ENCODE measurements at regions not wholly inside any gene's neighbourhood (a gene's known extent, or its start where the extent isn't known, plus 50 kb on each side); places are given as distances from the start of the nearest gene placed in this dataset.
"Not testable (repeated sequence)": the region's sequence is repeated elsewhere in the genome, so short reads cannot be mapped to it uniquely, and the experiment has no call there.

- Mint-ChIP-seq H3K4me3 (no peak overlapping the region), H3K27ac (no peak overlapping the region), H3K36me3 (no peaks in the 10 kb centered on the region), H3K4me1 (no peaks in the 10 kb centered on the region), H3K27me3 (no peaks in the 10 kb centered on the region), H3K9me3 (peaks cover 10% of the 10 kb centered on the region)
- no peak for ATAC-seq
Measured at GRCh38 chr6:19245656-19246055, 591.5 kb upstream of the ID4 start.

- not testable (repeated sequence) for H3K27ac Mint-ChIP-seq, ATAC-seq, H3K4me3 Mint-ChIP-seq, H3K27me3 Mint-ChIP-seq, H3K4me1 Mint-ChIP-seq, H3K36me3 Mint-ChIP-seq
- H3K9me3 Mint-ChIP-seq, result peaks cover 12% of the 10 kb centered on the region
Measured at GRCh38 chr6:19247181-19247580, 590.0 kb upstream of the ID4 start.

- H3K27ac Mint-ChIP-seq, H3K4me1 Mint-ChIP-seq, H3K4me3 Mint-ChIP-seq, H3K36me3 Mint-ChIP-seq, ATAC-seq, H3K27me3 Mint-ChIP-seq: not testable (repeated sequence)
- peaks cover 18% of the 10 kb centered on the region for H3K9me3 Mint-ChIP-seq
Measured at GRCh38 chr6:19256123-19256522, 581.0 kb upstream of the ID4 start.

- Mint-ChIP-seq H3K4me1 (no peaks in the 10 kb centered on the region), H3K36me3 (no peaks in the 10 kb centered on the region), H3K27ac (no peak overlapping the region), H3K9me3 (peaks cover 12% of the 10 kb centered on the region), H3K4me3 (no peak overlapping the region), H3K27me3 (no peaks in the 10 kb centered on the region)
- ATAC-seq, result no peak
Measured at GRCh38 chr6:19261642-19262041, 575.5 kb upstream of the ID4 start.

- no peak for ATAC-seq
- no peak overlapping the region for H3K4me3 Mint-ChIP-seq
- no peak overlapping the region for H3K27ac Mint-ChIP-seq
Measured at GRCh38 chr6:19268117-19268516, 569.1 kb upstream of the ID4 start.

GRCh38 chr6:19268718-19269117, 568.5 kb upstream of the ID4 start:
- Mint-ChIP-seq H3K4me3 (no peak overlapping the region), H3K27ac (no peak overlapping the region)
- no peak for ATAC-seq

More at GRCh38 chr6:19268117-19268516, 569.1 kb upstream of the ID4 start:
- Mint-ChIP-seq H3K9me3 (peaks cover 9% of the 10 kb centered on the region), H3K4me1 (no peaks in the 10 kb centered on the region), H3K27me3 (no peaks in the 10 kb centered on the region), H3K36me3 (no peaks in the 10 kb centered on the region)

GRCh38 chr6:19269341-19269898, 567.8 kb upstream of the ID4 start:
- H3K4me3 Mint-ChIP-seq, result no peak overlapping the region
- H3K36me3 Mint-ChIP-seq, result no peaks in the 10 kb centered on the region
- peaks cover 9% of the 10 kb centered on the region for H3K9me3 Mint-ChIP-seq
- no peak for ATAC-seq
- no peaks in the 10 kb centered on the region for H3K4me1 Mint-ChIP-seq
- H3K27ac Mint-ChIP-seq, result no peak overlapping the region
- no peaks in the 10 kb centered on the region for H3K27me3 Mint-ChIP-seq

More at GRCh38 chr6:19268718-19269117, 568.5 kb upstream of the ID4 start:
- no peaks in the 10 kb centered on the region for H3K27me3 Mint-ChIP-seq
- H3K36me3 Mint-ChIP-seq, result no peaks in the 10 kb centered on the region
- no peaks in the 10 kb centered on the region for H3K4me1 Mint-ChIP-seq
- peaks cover 9% of the 10 kb centered on the region for H3K9me3 Mint-ChIP-seq

- Mint-ChIP-seq H3K27ac (no peak overlapping the region), H3K27me3 (no peaks in the 10 kb centered on the region), H3K4me3 (no peak overlapping the region), H3K4me1 (no peaks in the 10 kb centered on the region), H3K9me3 (peaks cover 6% of the 10 kb centered on the region), H3K36me3 (no peaks in the 10 kb centered on the region)
- ATAC-seq, result no peak
Measured at GRCh38 chr6:19270616-19271015, 566.6 kb upstream of the ID4 start.

GRCh38 chr6:19279273-19279684, 557.9 kb upstream of the ID4 start:
- Mint-ChIP-seq H3K27me3 (no peaks in the 10 kb centered on the region), H3K4me3 (no peak overlapping the region), H3K27ac (no peak overlapping the region), H3K36me3 (no peaks in the 10 kb centered on the region), H3K4me1 (no peaks in the 10 kb centered on the region), H3K9me3 (peaks cover 15% of the 10 kb centered on the region)
- no peak for ATAC-seq

GRCh38 chr6:19287928-19288327, 549.2 kb upstream of the ID4 start:
- Mint-ChIP-seq H3K27me3 (no peaks in the 10 kb centered on the region), H3K27ac (no peak overlapping the region), H3K36me3 (no peaks in the 10 kb centered on the region), H3K4me3 (no peak overlapping the region), H3K4me1 (no peaks in the 10 kb centered on the region), H3K9me3 (peaks cover 5% of the 10 kb centered on the region)
- ATAC-seq, result no peak

GRCh38 chr6:19289457-19289856, 547.7 kb upstream of the ID4 start:
- Mint-ChIP-seq H3K36me3 (no peaks in the 10 kb centered on the region), H3K27me3 (no peaks in the 10 kb centered on the region), H3K27ac (no peak overlapping the region), H3K4me3 (no peak overlapping the region), H3K4me1 (no peaks in the 10 kb centered on the region), H3K9me3 (peaks cover 7% of the 10 kb centered on the region)
- ATAC-seq, result no peak

- no peak overlapping the region for H3K4me3 Mint-ChIP-seq
- no peaks in the 10 kb centered on the region for H3K27me3 Mint-ChIP-seq
Measured at GRCh38 chr6:19297880-19298279, 539.3 kb upstream of the ID4 start.

GRCh38 chr6:19298421-19298820, 538.7 kb upstream of the ID4 start:
- H3K4me1 Mint-ChIP-seq, result no peaks in the 10 kb centered on the region
- no peaks in the 10 kb centered on the region for H3K27me3 Mint-ChIP-seq
- no peak overlapping the region for H3K27ac Mint-ChIP-seq
- no peak for ATAC-seq
- H3K9me3 Mint-ChIP-seq, result peaks cover 4% of the 10 kb centered on the region
- H3K36me3 Mint-ChIP-seq, result no peaks in the 10 kb centered on the region
- no peak overlapping the region for H3K4me3 Mint-ChIP-seq

More at GRCh38 chr6:19297880-19298279, 539.3 kb upstream of the ID4 start:
- no peaks in the 10 kb centered on the region for H3K36me3 Mint-ChIP-seq
- no peak for ATAC-seq
- H3K27ac Mint-ChIP-seq, result no peak overlapping the region
- H3K4me1 Mint-ChIP-seq, result no peaks in the 10 kb centered on the region
- peaks cover 4% of the 10 kb centered on the region for H3K9me3 Mint-ChIP-seq

GRCh38 chr6:19299129-19299528, 538.0 kb upstream of the ID4 start:
- ATAC-seq, result no peak

GRCh38 chr6:19301980-19302379, 535.2 kb upstream of the ID4 start:
- H3K27me3 Mint-ChIP-seq, result no peaks in the 10 kb centered on the region
- H3K4me1 Mint-ChIP-seq, result no peaks in the 10 kb centered on the region
- no peaks in the 10 kb centered on the region for H3K36me3 Mint-ChIP-seq
- peaks cover 6% of the 10 kb centered on the region for H3K9me3 Mint-ChIP-seq
- no peak overlapping the region for H3K27ac Mint-ChIP-seq
- no peak for ATAC-seq
- H3K4me3 Mint-ChIP-seq, result no peak overlapping the region

More at GRCh38 chr6:19299129-19299528, 538.0 kb upstream of the ID4 start:
- Mint-ChIP-seq H3K27me3 (no peaks in the 10 kb centered on the region), H3K27ac (no peak overlapping the region), H3K4me3 (no peak overlapping the region), H3K9me3 (peaks cover 2% of the 10 kb centered on the region), H3K4me1 (no peaks in the 10 kb centered on the region), H3K36me3 (no peaks in the 10 kb centered on the region)

GRCh38 chr6:19303383-19303782, 533.8 kb upstream of the ID4 start:
- no peak overlapping the region for H3K4me3 Mint-ChIP-seq
- ATAC-seq, result no peak
- no peaks in the 10 kb centered on the region for H3K36me3 Mint-ChIP-seq
- H3K27me3 Mint-ChIP-seq, result no peaks in the 10 kb centered on the region
- peaks cover 6% of the 10 kb centered on the region for H3K9me3 Mint-ChIP-seq
- no peak overlapping the region for H3K27ac Mint-ChIP-seq
- no peaks in the 10 kb centered on the region for H3K4me1 Mint-ChIP-seq

- no peak overlapping the region for H3K4me3 Mint-ChIP-seq
- no peaks in the 10 kb centered on the region for H3K4me1 Mint-ChIP-seq
- no peaks in the 10 kb centered on the region for H3K27me3 Mint-ChIP-seq
- H3K9me3 Mint-ChIP-seq, result peaks cover 16% of the 10 kb centered on the region
- no peak for ATAC-seq
- no peak overlapping the region for H3K27ac Mint-ChIP-seq
- no peaks in the 10 kb centered on the region for H3K36me3 Mint-ChIP-seq
Measured at GRCh38 chr6:19309661-19310060, 527.5 kb upstream of the ID4 start.

Data from stimulated activated memory B cell treated with anti-CD40 and anti-IgM and Interleukin-4, amounts not matched to agents 10 μg/mL and 1 μg/mL and 100 μg/mL, for 72 hours (primary cell).